Large intestine (tissue), 3 donors: ENCODE measurements at regions not wholly inside any gene's neighbourhood (a gene's known extent, or its start where the extent isn't known, plus 50 kb on each side); places are given as distances from the start of the nearest gene placed in this dataset.

Source experiments
- DNase-seq, 2 donors: peaks; one replicate each; pipeline versions ENCODE4 v3.0.0 to v3.0.0-alpha.2; 2013
- H3K27ac ChIP-seq: one replicate; pipeline ENCODE4 v1.5.1; 2013; ENCODE audit warnings: low read length
- H3K27me3 ChIP-seq: 2 replicates; pipeline ENCODE4 v1.6.1; 2013; ENCODE audit warnings: low read length; ENCODE audit not compliant: control insufficient read depth, insufficient read depth
- H3K36me3 ChIP-seq: 2 replicates; pipeline ENCODE4 v1.6.1; 2013; ENCODE audit warnings: low read length; ENCODE audit not compliant: control insufficient read depth, insufficient read depth
- H3K4me1 ChIP-seq: one replicate; pipeline ENCODE4 v1.6.1; 2013; ENCODE audit warnings: low read length; ENCODE audit not compliant: control insufficient read depth, insufficient read depth
- H3K4me3 ChIP-seq: one replicate; pipeline ENCODE4 v1.5.1; 2013; ENCODE audit warnings: low read length
- H3K9me3 ChIP-seq: one replicate; pipeline ENCODE4 v1.6.1; 2013; ENCODE audit warnings: mild to moderate bottlenecking, low read depth, low read length, moderate library complexity; ENCODE audit not compliant: control insufficient read depth
- WGBS: methylation state at CpG from one replicate; pipeline ENCODE4 v1.1.5; 2013; ENCODE audit warnings: low lambda C conversion rate; ENCODE audit not compliant: insufficient coverage; 5-methylcytosine and 5-hydroxymethylcytosine counted together

GRCh38 chr10:128614802-128615553 is 488.8 kb upstream of the MKI67 start:
- no peak overlapping the region for H3K4me3 ChIP-seq
- no peaks in the 10 kb centered on the region for H3K27me3 ChIP-seq
- DNase-seq = no peak
- H3K9me3 ChIP-seq = no peaks in the 10 kb centered on the region
- H3K36me3 ChIP-seq = no peaks in the 10 kb centered on the region
- WGBS = 100% methylated on average over 1 of the region's 5 CpGs
- no peak overlapping the region for H3K27ac ChIP-seq
- H3K4me1 ChIP-seq = no peaks in the 10 kb centered on the region

- H3K4me1 ChIP-seq = no peaks in the 10 kb centered on the region
- H3K27me3 ChIP-seq = no peaks in the 10 kb centered on the region
- no peaks in the 10 kb centered on the region for H3K9me3 ChIP-seq
- H3K4me3 ChIP-seq = no peak overlapping the region
- no CpG with 5 or more reads among the region's 2 CpGs for WGBS
- no peaks in the 10 kb centered on the region for H3K36me3 ChIP-seq
- H3K27ac ChIP-seq = no peak overlapping the region
- DNase-seq = no peak
Measured at GRCh38 chr10:128617532-128617931, 491.3 kb upstream of the MKI67 start.

- H3K27me3 ChIP-seq = no peaks in the 10 kb centered on the region
- no peak overlapping the region for H3K27ac ChIP-seq
- H3K4me1 ChIP-seq = no peaks in the 10 kb centered on the region
- H3K36me3 ChIP-seq = no peaks in the 10 kb centered on the region
- no CpG with 5 or more reads among the region's 8 CpGs for WGBS
- no peak for DNase-seq
- H3K9me3 ChIP-seq = no peaks in the 10 kb centered on the region
- H3K4me3 ChIP-seq = no peak overlapping the region
Measured at GRCh38 chr10:128622706-128623105, 496.5 kb upstream of the MKI67 start.

GRCh38 chr10:128623776-128624175 is 497.6 kb upstream of the MKI67 start:
- Histone ChIP-seq H3K9me3 (no peaks in the 10 kb centered on the region), H3K36me3 (no peaks in the 10 kb centered on the region), H3K27me3 (no peaks in the 10 kb centered on the region), H3K4me1 (peaks cover 4% of the 10 kb centered on the region), H3K4me3 (no peak overlapping the region), H3K27ac (no peak overlapping the region)
- DNase-seq = no peak
- WGBS = 100% methylated on average over 5 of the region's 15 CpGs

- no peak for DNase-seq
- Histone ChIP-seq H3K27ac (no peak overlapping the region), H3K4me3 (no peak overlapping the region), H3K9me3 (no peaks in the 10 kb centered on the region), H3K4me1 (peaks cover 4% of the 10 kb centered on the region), H3K36me3 (no peaks in the 10 kb centered on the region), H3K27me3 (no peaks in the 10 kb centered on the region)
- WGBS = 100% methylated on average over 5 of the region's 18 CpGs
Measured at GRCh38 chr10:128624656-128625530, 498.7 kb upstream of the MKI67 start.

GRCh38 chr10:128625926-128626325 is 499.7 kb upstream of the MKI67 start:
- Histone ChIP-seq H3K27ac (no peak overlapping the region), H3K4me1 (peaks cover 4% of the 10 kb centered on the region), H3K27me3 (no peaks in the 10 kb centered on the region), H3K4me3 (no peak overlapping the region), H3K36me3 (no peaks in the 10 kb centered on the region), H3K9me3 (no peaks in the 10 kb centered on the region)
- no CpG with 5 or more reads among the region's 7 CpGs for WGBS
- no peak for DNase-seq

GRCh38 chr10:128626397-128627000 is 500.3 kb upstream of the MKI67 start:
- Histone ChIP-seq H3K36me3 (no peaks in the 10 kb centered on the region), H3K27ac (no peak overlapping the region), H3K27me3 (no peaks in the 10 kb centered on the region), H3K9me3 (no peaks in the 10 kb centered on the region), H3K4me3 (no peak overlapping the region), H3K4me1 (peaks cover 4% of the 10 kb centered on the region)
- WGBS = no CpG with 5 or more reads among the region's 6 CpGs
- DNase-seq = no peak

GRCh38 chr10:128627811-128628210 is 501.6 kb upstream of the MKI67 start:
- DNase-seq = no peak
- H3K36me3 ChIP-seq = no peaks in the 10 kb centered on the region

GRCh38 chr10:128628252-128628651 is 502.0 kb upstream of the MKI67 start:
- DNase-seq = no peak
- Histone ChIP-seq H3K27ac (no peak overlapping the region), H3K4me1 (peaks cover 4% of the 10 kb centered on the region)

More at GRCh38 chr10:128627811-128628210, 501.6 kb upstream of the MKI67 start:
- H3K9me3 ChIP-seq = no peaks in the 10 kb centered on the region
- no peak overlapping the region for H3K27ac ChIP-seq
- no peak overlapping the region for H3K4me3 ChIP-seq
- peaks cover 4% of the 10 kb centered on the region for H3K4me1 ChIP-seq
- WGBS = 100% methylated on average over 1 of the region's 7 CpGs
- H3K27me3 ChIP-seq = no peaks in the 10 kb centered on the region

More at GRCh38 chr10:128628252-128628651, 502.0 kb upstream of the MKI67 start:
- WGBS = no CpG with 5 or more reads among the region's 6 CpGs
- Histone ChIP-seq H3K4me3 (no peak overlapping the region), H3K27me3 (no peaks in the 10 kb centered on the region), H3K36me3 (no peaks in the 10 kb centered on the region), H3K9me3 (no peaks in the 10 kb centered on the region)
